HG03025 (cell line): ENCODE measurements at regions not wholly inside any gene's neighbourhood (a gene's known extent, or its start where the extent isn't known, plus 50 kb on each side); places are given as distances from the start of the nearest gene placed in this dataset.

Experiments
- ATAC-seq: cut with Tn5 transposase; IDR thresholded peaks from one replicate; pipeline ENCODE4 v1.9.1; 2021; ENCODE audit warnings: mild to moderate bottlenecking, moderate library complexity; ENCODE audit not compliant: unreplicated experiment, low FRiP score

DNA sequence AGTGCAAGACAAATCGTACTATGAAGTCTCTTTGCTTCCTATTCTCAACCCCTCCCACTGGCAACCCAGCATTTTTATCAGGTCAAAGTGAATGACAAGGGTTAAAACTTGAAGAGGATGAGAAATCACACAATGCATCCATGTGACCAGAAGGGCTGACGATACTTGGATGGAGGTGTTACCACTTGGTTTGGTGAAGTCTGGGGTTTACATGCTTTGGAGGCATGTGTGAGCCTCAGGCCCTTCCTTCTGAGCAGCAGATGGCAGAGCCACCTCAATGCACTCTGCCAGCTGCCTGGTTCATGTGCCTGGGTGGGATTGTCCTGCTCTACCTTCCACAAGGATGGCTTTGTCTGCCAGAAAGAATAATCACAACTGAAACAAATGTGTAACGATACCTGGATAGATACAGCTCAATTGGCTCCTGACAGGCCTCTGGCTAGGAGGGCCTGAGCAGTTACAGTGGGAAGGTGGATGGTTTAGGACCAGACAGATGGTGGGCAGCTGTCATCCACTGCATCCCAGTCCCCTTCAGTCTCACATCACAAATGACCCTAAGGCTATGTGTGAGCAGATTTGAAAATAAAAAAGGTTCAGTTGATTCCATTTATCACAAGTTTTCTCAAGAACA, 51.5 kb upstream of the CNIH3 start:
- no peak for ATAC-seq

- no peak for ATAC-seq
Observed at GRCh38 chr1:224565186-224565585, 50.9 kb upstream of the CNIH3 start.

GRCh38 chr1:224565611-224566406, 50.3 kb upstream of the CNIH3 start:
- no peak for ATAC-seq
